ENCODE measurements at regions not wholly inside any gene's neighbourhood (a gene's known extent, or its start where the extent isn't known, plus 50 kb on each side); places are given as distances from the start of the nearest gene placed in this dataset.

DNA sequence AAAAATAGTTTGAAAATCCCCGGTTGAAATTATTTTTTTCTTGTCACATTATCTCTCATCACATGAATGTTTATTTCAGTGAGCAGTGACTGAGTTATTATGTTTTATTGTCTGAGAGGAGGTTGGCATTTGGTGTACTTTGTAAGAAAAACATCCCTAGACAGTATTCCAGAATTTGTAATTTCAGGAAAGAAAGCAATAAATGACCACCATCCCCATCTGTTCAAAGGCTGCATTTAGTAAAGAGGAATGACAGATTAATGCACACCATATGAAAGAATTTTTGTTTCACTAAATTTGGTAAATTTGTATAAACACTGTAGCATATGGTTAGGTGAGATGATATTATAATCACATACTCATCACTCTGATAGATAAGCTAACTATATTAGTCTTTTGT, 57.1 kb upstream of the FUT9 start (continued):
- no peak for TF ChIP-seq BCL3 (IDR thresholded peaks at IDR 0.05; ENCODE audit: borderline replicate concordance, insufficient read depth, low read depth, low read length, poor library complexity, severe bottlenecking)
- no peak for TF ChIP-seq MYC (IDR thresholded peaks at IDR 0.05; ENCODE audit: insufficient read depth, insufficient read length, insufficient replicate concordance, low read length, severe bottlenecking)
- TF ChIP-seq HDGF (IDR thresholded peaks at IDR 0.05): no peak

GRCh38 chr6:95959261-95959660, 56.5 kb upstream of the FUT9 start:
- ChIA-PET POLR2A (interaction anchor here (0.6 kb wide), 1 partner anchor 593 kb away, joined by 3 read pairs; no protein-coding TSS in a partner anchor), SMC1A (ENCODE audit: uncharacterized antibody, unreplicated experiment) (no interaction called here), RAD21 (ENCODE audit: unreplicated experiment) (no interaction called here), CTCF (no interaction called here)
- Histone ChIP-seq H2AFZ (ENCODE audit: control insufficient read depth, low read depth, low read length) (no peak overlapping the region), H3K36me3 (ENCODE audit: control insufficient read depth in 2 of 2, insufficient read depth in 2 of 2, low read length in 1 of 2) (no peaks in the 10 kb centered on the region), H3K79me2 (ENCODE audit: control insufficient read depth, insufficient read depth, low read length) (no peaks in the 10 kb centered on the region), H3K9me3 (replicated peaks; ENCODE audit: control insufficient read depth, insufficient read depth, low read length) (no peaks in the 10 kb centered on the region), H3K27ac (ENCODE audit: control insufficient read depth, insufficient read depth) (no peak overlapping the region), H3K4me1 (ENCODE audit: control insufficient read depth, insufficient read depth, low read length) (no peaks in the 10 kb centered on the region), H3K27me3 (replicated peaks in 1 of 2; ENCODE audit: control insufficient read depth in 2 of 2, insufficient read depth in 2 of 2, low read length in 1 of 2) (no peaks in the 10 kb centered on the region), H4K20me1 (ENCODE audit: control insufficient read depth, insufficient read depth) (no peaks in the 10 kb centered on the region), H3K4me3 (no peak overlapping the region), H3K9ac (ENCODE audit: control insufficient read depth, insufficient read depth, low read length) (no peak overlapping the region), H3K4me2 (ENCODE audit: control insufficient read depth, insufficient read depth) (no peak overlapping the region)
- ATAC-seq (no peak), DNase-seq (ENCODE audit: low read depth, low spot score) (no peak), FAIRE-seq (no peak)
- in situ Hi-C loops (cut with MboI): no loop called here
- intact Hi-C loops (cut with micrococcal nuclease; ENCODE audit: unreplicated experiment): no loop called here
- BruUV-seq (replicated peaks): no TSS peak
- TF ChIP-seq ZNF24 (IDR thresholded peaks at IDR 0.05) (no peak), KAT2A (conservative IDR thresholded peaks at IDR 0.05; ENCODE audit: control insufficient read depth, low read depth, low read length) (no peak), TBL1XR1 (IDR thresholded peaks at IDR 0.05; ENCODE audit: low read depth, low read length) (no peak), POLR2A (IDR thresholded peaks at IDR 0.05; ENCODE audit: low read depth, low read length) (no peak), EP300 (IDR thresholded peaks at IDR 0.05; ENCODE audit: borderline replicate concordance in 1 of 2, control insufficient read depth in 1 of 2, low read depth in 2 of 2, low read length in 2 of 2) (no peak)

Measured in GM12878 (cell line).